ENCODE measurements at regions not wholly inside any gene's neighbourhood (a gene's known extent, or its start where the extent isn't known, plus 50 kb on each side); places are given as distances from the start of the nearest gene placed in this dataset.

GRCh38 chr11:134754521-134755198 is 342.6 kb upstream of the B3GAT1 start:
- TF ChIP-seq TAF1 (IDR thresholded peaks at IDR 0.05; ENCODE audit: low read depth, low read length): no peak
- no peak for TF ChIP-seq MAX (IDR thresholded peaks at IDR 0.05)
